ENCODE measurements at regions not wholly inside any gene's neighbourhood (a gene's known extent, or its start where the extent isn't known, plus 50 kb on each side); places are given as distances from the start of the nearest gene placed in this dataset.

DNA sequence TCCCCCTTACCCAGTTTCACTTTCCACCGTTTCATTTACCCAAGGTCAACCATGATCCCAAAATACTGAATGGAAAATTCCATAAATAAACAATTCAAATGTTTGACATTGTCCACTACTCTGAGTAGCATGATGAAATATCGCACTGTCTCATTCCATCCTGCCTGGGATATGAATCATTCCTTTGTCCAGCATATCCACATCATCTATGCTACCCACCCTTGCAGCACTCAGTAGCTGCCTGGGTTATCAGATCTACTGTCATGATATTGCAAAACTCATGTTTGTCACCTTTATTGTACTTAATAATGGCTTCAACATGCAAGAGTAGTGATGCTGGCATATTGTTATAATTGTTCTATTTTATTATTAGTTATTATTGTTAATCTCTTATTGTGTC, 263.9 kb upstream of the NBEA start:
- no TSS peak for BruUV-seq (replicated peaks)
- Histone ChIP-seq H3K36me3 (ENCODE audit: control insufficient read depth in 1 of 2, insufficient read depth in 2 of 2, low read length in 2 of 2) (no peaks in the 10 kb centered on the region), H3K4me2 (ENCODE audit: low read length) (no peak overlapping the region), H2AFZ (ENCODE audit: low read depth, low read length, poor library complexity, severe bottlenecking) (no peak overlapping the region), H4K20me1 (ENCODE audit: insufficient read depth) (no peaks in the 10 kb centered on the region), H3K9me3 (ENCODE audit: control insufficient read depth in 1 of 2, insufficient read depth in 1 of 2, low read depth in 1 of 2, low read length in 2 of 2) (no peaks in the 10 kb centered on the region), H3K4me1 (ENCODE audit: control insufficient read depth in 1 of 2, insufficient read depth in 2 of 2, low read length in 2 of 2) (no peaks in the 10 kb centered on the region), H3K27ac (ENCODE audit: low read depth, low read length) (no peak overlapping the region), H3K79me2 (ENCODE audit: insufficient read depth, low read length) (no peaks in the 10 kb centered on the region), H3K4me3 (replicated peaks in 1 of 2; ENCODE audit: low read depth in 1 of 2, low read length in 2 of 2) (no peak overlapping the region), H3K9me2 (ENCODE audit: insufficient read depth) (no peaks in the 10 kb centered on the region), H3K9ac (ENCODE audit: low read length) (no peak overlapping the region), H3K27me3 (ENCODE audit: insufficient read depth, low read length) (no peaks in the 10 kb centered on the region)
- ChIA-PET CTCF (no interaction called here), RAD21 (ENCODE audit: low non-redundant PET in 1 of 2, low total read pairs in 2 of 2, uncharacterized antibody in 2 of 2, unreplicated experiment in 2 of 2) (no interaction called here), POLR2A (no interaction called here)
- TF ChIP-seq EZH2phosphoT487 (IDR thresholded peaks at IDR 0.05; ENCODE audit: borderline replicate concordance) = no peak
- TF ChIP-seq CEBPB (IDR thresholded peaks at IDR 0.05; ENCODE audit: low read depth) = 0 out of 2 replicates have a peak, but pooled peaks have one; percentile 19
- TF ChIP-seq, protein P1, sequence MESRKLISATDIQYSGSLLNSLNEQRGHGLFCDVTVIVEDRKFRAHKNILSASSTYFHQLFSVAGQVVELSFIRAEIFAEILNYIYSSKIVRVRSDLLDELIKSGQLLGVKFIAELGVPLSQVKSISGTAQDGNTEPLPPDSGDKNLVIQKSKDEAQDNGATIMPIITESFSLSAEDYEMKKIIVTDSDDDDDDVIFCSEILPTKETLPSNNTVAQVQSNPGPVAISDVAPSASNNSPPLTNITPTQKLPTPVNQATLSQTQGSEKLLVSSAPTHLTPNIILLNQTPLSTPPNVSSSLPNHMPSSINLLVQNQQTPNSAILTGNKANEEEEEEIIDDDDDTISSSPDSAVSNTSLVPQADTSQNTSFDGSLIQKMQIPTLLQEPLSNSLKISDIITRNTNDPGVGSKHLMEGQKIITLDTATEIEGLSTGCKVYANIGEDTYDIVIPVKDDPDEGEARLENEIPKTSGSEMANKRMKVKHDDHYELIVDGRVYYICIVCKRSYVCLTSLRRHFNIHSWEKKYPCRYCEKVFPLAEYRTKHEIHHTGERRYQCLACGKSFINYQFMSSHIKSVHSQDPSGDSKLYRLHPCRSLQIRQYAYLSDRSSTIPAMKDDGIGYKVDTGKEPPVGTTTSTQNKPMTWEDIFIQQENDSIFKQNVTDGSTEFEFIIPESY (IDR thresholded peaks at IDR 0.05; ENCODE audit: extremely low read depth, insufficient replicate concordance, low read length) = no peak
- TF ChIP-seq JUND (IDR thresholded peaks at IDR 0.05) = no peak
- TF ChIP-seq ZFX (IDR thresholded peaks at IDR 0.05) = no peak
- 0 out of 2 replicates have a peak, but pooled peaks have one; percentile 9 for TF ChIP-seq FOSL1 (IDR thresholded peaks at IDR 0.05; ENCODE audit: low read depth)
- TF ChIP-seq RAD21 (IDR thresholded peaks at IDR 0.05; ENCODE audit: low read depth) = no peak
- TF ChIP-seq ELF1 (IDR thresholded peaks at IDR 0.05; ENCODE audit: borderline replicate concordance, low read depth) = no peak
- no peak for TF ChIP-seq POLR2AphosphoS5 (IDR thresholded peaks at IDR 0.05; ENCODE audit: low read depth, low read length)
- TF ChIP-seq EZH2 (IDR thresholded peaks at IDR 0.05) = no peak
- no peak for TF ChIP-seq YY1 (IDR thresholded peaks at IDR 0.05; ENCODE audit: extremely low read depth, insufficient replicate concordance, low read depth, low read length)
- no peak for TF ChIP-seq TCF7L2 (IDR thresholded peaks at IDR 0.05; ENCODE audit: borderline replicate concordance, extremely low read depth, insufficient read depth, insufficient read length)
- TF ChIP-seq CBX3 (IDR thresholded peaks at IDR 0.05; ENCODE audit: low read depth) = no peak
- no peak for TF ChIP-seq POLR2A (IDR thresholded peaks at IDR 0.05; ENCODE audit: borderline replicate concordance, extremely low read depth, insufficient read depth, insufficient read length)
- no peak for TF ChIP-seq SRF (IDR thresholded peaks at IDR 0.05; ENCODE audit: low read depth)
- TF ChIP-seq, protein P2, sequence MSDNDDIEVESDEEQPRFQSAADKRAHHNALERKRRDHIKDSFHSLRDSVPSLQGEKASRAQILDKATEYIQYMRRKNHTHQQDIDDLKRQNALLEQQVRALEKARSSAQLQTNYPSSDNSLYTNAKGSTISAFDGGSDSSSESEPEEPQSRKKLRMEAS (IDR thresholded peaks at IDR 0.05) = no peak
- DNase-seq (ENCODE audit: low read depth, low spot score) (no peak), ATAC-seq (no peak)
- intact Hi-C loops (cut with micrococcal nuclease) = no loop called here
